HG03439 (cell line): ENCODE measurements at regions not wholly inside any gene's neighbourhood (a gene's known extent, or its start where the extent isn't known, plus 50 kb on each side); places are given as distances from the start of the nearest gene placed in this dataset.
"Not testable (repeated sequence)": the region's sequence is repeated elsewhere in the genome, so short reads cannot be mapped to it uniquely, and the experiment has no call there.

Experiments used
- ATAC-seq: cut with Tn5 transposase; IDR thresholded peaks from one replicate; pipeline ENCODE4 v1.9.1; 2021; ENCODE audit warnings: mild to moderate bottlenecking, moderate library complexity; ENCODE audit not compliant: unreplicated experiment

DNA sequence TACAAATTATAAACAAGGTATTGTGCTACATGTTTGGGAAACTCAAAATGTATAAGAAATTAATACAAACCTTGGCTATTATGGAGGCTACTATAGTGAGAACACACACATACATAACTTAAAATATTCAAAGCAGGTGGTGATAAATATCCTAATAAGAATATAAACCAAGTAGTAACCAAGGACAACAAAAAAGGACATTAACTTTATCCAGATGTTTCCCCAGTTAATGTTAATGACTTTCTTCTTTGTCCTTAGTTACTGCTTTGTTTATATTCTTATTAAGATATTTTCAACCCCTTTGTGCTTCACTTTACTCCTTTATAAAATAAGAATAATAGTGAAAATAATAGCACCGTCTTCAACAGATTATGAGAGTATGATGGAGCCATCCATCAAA, 241.6 kb downstream of the CALCRL start:
- no peak for ATAC-seq

GRCh38 chr2:187206071-187206470, 242.0 kb downstream of the CALCRL start:
- no peak for ATAC-seq

- ATAC-seq = no peak
These were observed 249.9 kb downstream of the CALCRL start for GRCh38 chr2:187198136-187198535.

DNA sequence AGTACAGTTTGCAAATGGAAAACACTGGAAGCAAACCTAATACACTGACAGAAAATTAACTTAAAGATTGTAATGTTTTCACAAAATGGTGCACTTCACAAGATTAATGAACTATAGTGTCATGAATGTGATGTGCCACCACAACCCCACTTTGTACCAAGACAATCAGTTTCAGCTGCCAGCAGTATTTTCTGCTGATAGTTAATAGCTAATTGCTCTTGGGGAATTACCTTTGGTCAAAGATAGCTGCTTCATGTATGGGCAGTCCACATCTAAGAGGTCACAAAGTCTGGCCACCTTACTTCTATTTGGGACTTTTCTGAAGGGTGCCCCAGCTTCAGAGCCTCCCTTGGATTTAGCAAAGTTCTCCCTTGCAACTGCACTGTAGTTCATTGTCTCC, 254.0 kb downstream of the CALCRL start:
- no peak for ATAC-seq

DNA sequence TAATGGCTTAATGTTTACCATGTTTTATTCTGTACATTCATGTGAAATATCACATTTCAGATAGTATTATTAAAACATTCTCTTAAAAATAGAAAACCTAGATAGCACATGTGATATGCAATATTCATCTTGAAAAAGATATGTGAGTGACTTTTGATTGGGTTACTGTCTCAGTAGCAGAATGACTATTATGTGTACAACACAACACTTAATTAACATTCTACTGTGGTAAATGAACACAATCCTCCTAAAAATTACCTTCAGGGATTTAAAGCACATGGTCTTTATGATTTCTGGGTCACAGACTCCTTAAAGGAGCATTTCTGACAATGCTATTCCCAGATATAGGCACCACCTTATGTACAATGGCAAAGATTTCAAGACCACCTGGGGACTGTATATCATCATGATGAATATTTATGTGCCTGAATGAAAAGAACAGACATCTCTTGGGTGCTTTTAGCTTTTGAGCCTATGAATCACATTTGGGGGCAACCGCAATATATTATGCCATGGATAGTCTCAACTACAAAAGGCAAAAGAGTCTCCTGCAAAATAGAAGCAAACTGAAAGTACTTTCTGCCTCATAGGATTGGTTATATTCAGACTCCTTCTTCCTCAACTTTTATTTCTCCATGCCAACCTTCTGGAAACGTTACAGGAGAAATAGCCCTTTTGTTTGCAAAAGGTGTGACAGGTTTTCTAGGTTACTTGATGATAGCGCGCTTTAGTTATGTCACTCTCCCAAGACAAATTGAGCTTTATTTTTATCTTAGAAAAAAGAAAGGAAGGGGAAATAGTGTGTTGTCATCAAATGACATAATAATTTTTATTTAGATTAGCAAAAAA, 259.0 kb downstream of the CALCRL start:
- no peak for ATAC-seq

DNA sequence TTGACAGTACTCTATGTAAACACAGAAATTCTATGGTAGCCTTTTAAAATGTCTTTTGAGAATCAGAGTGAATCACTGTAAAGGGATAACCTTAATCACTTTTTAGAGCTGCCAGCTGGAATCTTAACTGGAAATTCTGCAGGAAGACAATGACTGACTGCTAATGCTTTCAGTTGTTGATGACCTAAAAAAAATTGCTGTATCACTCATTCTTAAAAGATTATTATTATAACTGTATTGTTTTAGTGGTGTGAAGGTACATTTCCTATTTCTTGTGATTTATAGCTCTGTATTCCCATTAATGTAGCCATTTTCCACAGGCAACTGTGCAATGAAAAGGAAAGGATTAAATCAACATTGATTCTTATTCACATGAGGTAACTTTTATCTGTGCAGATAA, 260.5 kb downstream of the CALCRL start:
- ATAC-seq = no peak

DNA sequence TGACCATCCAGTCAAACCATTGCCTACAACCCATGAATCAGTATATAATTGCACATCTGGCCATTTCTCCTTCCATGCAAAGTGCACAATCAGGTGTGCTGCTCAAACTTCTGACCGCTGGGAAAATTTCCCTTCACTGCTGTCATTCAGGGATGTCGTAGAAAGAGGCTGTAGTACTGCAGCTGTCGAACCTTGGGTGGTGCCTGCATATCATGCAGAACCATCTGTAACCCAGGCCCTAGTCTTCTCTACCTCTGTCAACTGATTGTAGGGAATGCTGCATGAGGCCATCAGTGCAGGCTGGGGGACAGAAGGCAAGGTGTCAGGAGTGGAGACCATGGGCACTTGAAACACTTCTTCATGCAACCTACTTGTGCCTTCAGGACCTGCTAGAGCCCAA, 267.5 kb downstream of the CALCRL start:
- no peak for ATAC-seq

DNA sequence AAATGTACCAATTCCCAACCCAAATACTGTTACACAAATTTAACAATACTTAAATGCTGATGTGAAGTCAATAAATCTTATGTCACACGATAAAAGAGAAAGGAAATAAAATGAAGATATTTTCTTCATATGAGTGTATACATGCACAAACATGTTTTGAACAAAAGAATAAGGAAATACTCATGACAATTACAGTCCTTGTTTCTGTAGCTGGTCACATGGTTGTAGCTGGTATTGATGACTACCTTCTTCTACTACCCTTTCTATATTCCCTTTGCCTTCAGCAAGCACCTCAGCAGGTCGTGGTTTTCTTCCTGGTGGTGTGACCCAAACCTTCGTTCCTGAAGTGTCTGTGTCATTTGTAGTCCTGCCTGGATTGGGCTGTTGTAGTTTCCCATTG, 269.2 kb downstream of the CALCRL start:
- not testable (repeated sequence) for ATAC-seq

DNA sequence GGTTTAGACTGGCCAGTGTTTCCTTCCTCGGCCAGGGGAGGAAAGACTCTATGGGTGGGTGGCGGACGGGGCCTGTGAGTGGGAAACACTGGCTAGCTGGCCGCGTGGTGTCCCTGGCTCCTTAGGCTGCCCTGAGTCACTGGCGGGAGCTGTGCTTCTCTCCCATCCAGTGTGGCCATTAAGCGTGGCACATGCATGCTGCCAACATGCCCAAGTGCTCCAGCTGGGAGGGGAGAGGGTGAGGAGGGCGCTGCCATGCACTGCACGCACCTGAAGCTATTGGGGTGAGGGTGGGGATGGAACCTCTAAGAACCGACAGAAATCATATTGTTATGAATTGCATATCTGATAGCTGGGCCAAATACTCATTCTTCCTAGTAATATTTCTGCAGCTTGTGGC, 270.8 kb downstream of the CALCRL start:
- no peak for ATAC-seq

DNA sequence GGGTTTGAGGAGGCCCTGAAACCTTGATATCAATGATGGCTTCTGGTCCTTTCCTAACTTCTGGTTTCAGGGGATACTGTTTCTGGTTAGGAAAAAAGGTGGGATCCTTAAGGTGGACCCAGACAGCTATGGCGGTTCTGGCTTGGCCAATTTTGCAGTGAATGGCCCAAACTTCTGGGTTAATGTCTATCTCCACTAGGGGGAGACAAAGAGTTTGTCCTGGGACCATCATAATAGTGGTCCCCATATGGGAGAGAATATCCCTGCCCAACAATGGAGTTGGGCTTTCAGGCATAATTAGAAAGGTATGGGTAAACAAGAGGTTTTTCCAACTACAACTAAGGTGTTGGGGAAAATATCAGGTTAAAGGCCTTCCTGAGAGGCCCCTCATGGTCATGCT, 273.5 kb downstream of the CALCRL start:
- ATAC-seq = no peak

GRCh38 chr2:187171318-187171717, 276.7 kb downstream of the CALCRL start:
- ATAC-seq = no peak

GRCh38 chr2:187169864-187170263, 278.2 kb downstream of the CALCRL start:
- ATAC-seq = no peak

GRCh38 chr2:187168720-187169713, 279.0 kb downstream of the CALCRL start:
- peak; percentile 65 for ATAC-seq

DNA sequence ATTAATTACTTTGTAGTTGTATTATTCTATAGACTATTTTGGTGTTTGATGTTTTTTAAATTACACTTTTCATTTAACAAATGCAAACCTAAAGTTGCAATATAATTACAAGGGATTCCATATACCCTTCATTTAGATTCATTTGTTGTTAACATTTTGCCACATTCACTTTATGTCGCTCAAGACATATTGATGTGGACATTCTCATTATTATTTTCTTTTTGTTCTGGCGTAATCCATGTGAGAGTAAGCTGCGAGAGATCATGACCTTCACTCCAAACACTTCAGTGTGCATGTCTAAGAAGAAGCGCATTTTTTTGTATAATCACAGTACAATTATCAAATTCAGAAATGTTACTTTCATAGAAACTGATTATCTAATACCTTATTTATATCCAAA, 280.6 kb downstream of the CALCRL start:
- no peak for ATAC-seq

DNA sequence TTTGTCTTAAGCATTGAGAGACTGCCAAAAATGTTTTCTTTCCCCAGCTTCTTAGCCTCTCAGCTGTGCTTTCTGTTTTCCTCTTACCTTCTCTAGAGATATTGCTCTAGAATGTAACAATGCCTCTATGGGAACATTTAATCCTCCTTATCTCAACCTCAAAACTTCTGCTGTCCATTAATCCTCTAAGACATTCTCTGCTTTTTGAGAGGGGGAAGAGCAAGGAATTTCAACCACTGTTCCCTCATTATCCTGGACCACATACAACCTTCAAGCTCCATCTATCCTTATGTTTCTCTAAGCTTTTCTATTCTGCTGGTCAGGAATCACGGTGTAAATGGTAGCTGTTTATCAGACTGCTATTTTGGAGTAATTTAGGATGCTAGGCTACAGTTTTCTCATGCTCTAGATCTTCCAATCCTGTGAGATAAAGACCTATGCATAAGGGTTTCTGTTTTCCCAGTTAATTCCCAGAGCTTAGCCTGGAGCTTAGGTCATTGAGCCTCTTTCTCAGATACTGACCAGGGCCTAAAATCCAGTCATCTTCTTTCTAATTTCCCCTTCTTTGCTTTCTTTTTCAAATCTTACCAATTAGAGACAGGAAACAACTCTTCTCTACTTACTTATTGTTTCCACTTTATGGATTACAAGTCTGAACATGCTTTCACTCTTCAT, 282.0 kb downstream of the CALCRL start:
- no peak for ATAC-seq

DNA sequence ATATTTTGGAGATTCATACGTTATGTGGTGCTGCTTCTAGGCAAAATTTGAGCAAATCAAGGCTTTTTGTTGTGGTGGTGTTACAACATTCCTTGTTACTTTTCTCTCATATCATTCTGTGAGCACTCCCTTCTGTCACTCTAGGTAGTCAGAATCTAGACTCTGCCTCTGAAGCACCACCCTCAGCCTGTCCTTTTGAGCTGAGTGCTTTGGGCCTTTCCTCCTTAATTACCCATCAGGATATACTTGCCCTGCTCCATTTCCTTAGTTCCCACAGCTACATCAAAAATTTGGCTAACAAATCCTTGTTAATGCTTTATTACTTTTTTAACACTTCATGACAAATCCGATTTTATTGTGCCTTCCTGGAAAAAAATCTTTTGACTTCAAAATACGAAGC, 289.6 kb downstream of the CALCRL start:
- ATAC-seq = no peak

- ATAC-seq = no peak
These were observed 291.0 kb downstream of the CALCRL start for GRCh38 chr2:187157046-187157445.

DNA sequence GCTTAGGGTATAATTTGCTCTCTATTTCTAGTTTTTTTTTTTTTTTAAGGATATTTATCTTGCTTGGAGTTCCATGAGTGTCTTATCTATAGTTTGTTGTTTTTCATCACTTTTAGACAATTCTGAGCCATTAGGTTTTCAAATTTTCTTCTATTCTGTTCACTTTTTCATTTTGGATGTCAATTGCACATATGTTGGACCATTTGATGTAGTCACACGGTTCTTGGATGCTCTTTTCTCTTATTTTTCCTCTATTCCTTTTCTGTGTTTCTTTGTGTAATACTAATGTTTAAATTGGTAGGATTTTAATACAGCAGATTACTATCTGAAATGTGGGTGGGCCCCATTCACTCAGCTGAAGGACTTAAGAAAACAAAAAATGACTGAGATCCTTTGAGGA, 292.6 kb downstream of the CALCRL start:
- no peak for ATAC-seq

DNA sequence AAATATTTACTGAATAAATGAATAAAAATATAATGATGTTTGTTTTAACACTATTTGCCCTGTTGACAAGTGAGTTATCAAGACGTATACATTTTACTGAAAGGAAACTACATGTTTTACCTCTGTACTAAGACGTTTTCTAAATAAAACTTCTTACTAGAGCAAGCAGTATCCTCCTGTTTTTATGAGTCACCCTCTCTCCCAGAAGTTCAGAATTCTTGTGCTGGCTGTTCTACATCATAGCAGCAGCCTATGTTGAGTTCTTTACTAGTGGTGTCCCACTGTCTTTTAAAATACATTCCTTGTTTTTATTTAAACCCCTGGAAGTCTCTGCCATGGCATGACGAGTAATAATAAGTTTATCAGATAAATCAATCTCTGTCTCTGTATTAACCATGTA, 297.4 kb downstream of the CALCRL start:
- ATAC-seq = no peak

- no peak for ATAC-seq
These were observed 299.2 kb upstream of the ZSWIM2 start for GRCh38 chr2:187148059-187148714.

- ATAC-seq = no peak
These were observed 294.6 kb upstream of the ZSWIM2 start for GRCh38 chr2:187143537-187143936.
